ENCODE measurements at regions not wholly inside any gene's neighbourhood (a gene's known extent, or its start where the extent isn't known, plus 50 kb on each side); places are given as distances from the start of the nearest gene placed in this dataset.

DNA sequence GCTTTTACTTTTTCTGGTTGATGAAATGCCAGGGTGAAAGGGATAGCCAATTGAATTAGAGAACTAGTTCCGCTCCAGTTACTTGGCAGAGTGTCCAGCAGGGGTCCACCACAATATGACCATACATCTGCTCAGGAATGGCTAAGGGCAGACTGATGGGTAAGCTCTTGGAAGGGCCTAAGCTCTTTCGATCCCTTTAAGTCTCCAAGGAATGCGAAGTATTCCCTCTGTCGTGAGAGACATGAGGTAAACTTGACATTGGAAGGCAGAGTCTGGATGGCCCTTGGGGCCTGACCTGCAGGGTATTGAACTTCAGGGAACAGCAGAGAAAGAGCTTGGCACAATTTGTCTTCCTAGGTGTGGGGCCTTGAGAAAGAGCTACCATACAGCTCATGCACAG, 805.8 kb downstream of the PLOD2 start:
- intact Hi-C loops (cut with DNase I), result no loop called here
- no peak for DNase-seq (ENCODE audit: low spot score in 2 of 2)
- no peak overlapping the region for H3K4me3 ChIP-seq
- H3K36me3 ChIP-seq, result no peaks in the 10 kb centered on the region
- no peaks in the 10 kb centered on the region for H3K4me1 ChIP-seq
- H3K27me3 ChIP-seq, result no peaks in the 10 kb centered on the region
- H3K9me3 ChIP-seq, result peaks cover 11 to 26% of the 10 kb centered on the region in 2 donors
- TF ChIP-seq CTCF (IDR thresholded peaks at IDR 0.05), result no peak
- H3K27ac ChIP-seq, result no peak overlapping the region

- no peak for DNase-seq (ENCODE audit: low spot score in 2 of 2)
- H3K27ac ChIP-seq, result no peak overlapping the region
- no peaks in the 10 kb centered on the region for H3K27me3 ChIP-seq
- no peaks in the 10 kb centered on the region for H3K4me1 ChIP-seq
- TF ChIP-seq CTCF (IDR thresholded peaks at IDR 0.05), result no peak
- no peaks in the 10 kb centered on the region for H3K36me3 ChIP-seq
- intact Hi-C loops (cut with DNase I), result no loop called here
- H3K9me3 ChIP-seq, result peaks cover 11 to 26% of the 10 kb centered on the region in 2 donors
- no peak overlapping the region for H3K4me3 ChIP-seq
Observed at GRCh38 chr3:145357453-145357852, 803.5 kb downstream of the PLOD2 start.

DNA sequence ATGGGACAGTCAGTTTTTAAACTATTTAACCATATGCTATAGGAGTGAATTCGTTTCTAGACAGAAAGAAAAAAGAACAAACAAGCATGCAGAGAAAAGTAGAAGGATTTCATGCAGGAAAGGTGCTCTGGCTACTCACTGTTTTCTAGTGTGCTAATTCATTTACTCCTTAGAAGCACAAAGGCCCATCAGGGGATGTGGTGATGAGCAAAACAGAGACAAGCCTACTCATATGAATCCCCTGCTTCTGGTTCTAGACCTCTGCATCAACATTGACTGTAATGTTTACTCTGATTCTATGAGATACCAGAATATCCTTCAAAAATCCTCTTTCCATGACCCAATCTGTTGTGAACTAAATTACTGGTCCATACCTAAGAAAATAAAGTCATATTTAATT, 801.9 kb downstream of the PLOD2 start:
- no peaks in the 10 kb centered on the region for H3K27me3 ChIP-seq
- H3K27ac ChIP-seq, result no peak overlapping the region
- no peaks in the 10 kb centered on the region for H3K36me3 ChIP-seq
- H3K4me3 ChIP-seq, result no peak overlapping the region
- DNase-seq (ENCODE audit: low spot score in 2 of 2), result no peak
- H3K9me3 ChIP-seq, result peaks cover 11 to 22% of the 10 kb centered on the region in 2 donors
- no peak for TF ChIP-seq CTCF (IDR thresholded peaks at IDR 0.05)
- intact Hi-C loops (cut with DNase I), result no loop called here
- no peaks in the 10 kb centered on the region for H3K4me1 ChIP-seq

DNA sequence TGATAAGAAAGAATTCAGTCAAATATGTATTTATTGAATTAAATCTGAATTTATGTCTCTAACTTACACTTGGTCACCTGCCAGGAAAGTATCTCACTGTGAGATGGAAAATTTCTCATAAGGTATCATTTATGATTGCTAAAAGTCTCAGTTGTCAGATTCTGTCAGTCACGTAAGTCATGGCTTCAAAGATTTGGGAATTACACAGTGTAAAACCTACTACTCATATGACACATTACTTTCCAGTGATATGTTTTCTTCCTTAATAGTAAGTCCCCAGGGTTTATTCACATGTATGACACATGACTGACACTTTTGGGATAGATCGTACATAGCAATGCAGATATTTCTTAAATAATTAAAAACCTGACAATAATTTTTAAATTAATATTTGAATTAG, 792.2 kb downstream of the PLOD2 start:
- Histone ChIP-seq H3K36me3 (no peaks in the 10 kb centered on the region), H3K27me3 (no peaks in the 10 kb centered on the region), H3K9me3 (no peaks in the 10 kb centered on the region), H3K27ac (no peak overlapping the region), H3K4me3 (no peak overlapping the region), H3K4me1 (no peaks in the 10 kb centered on the region)
- intact Hi-C loops (cut with DNase I), result no loop called here
- TF ChIP-seq CTCF (IDR thresholded peaks at IDR 0.05), result no peak
- no peak for DNase-seq (ENCODE audit: low spot score in 2 of 2)

- H3K4me3 ChIP-seq, result no peak overlapping the region
- intact Hi-C loops (cut with DNase I), result no loop called here
- H3K36me3 ChIP-seq, result no peaks in the 10 kb centered on the region
- no peak for DNase-seq (ENCODE audit: low spot score in 2 of 2)
- H3K4me1 ChIP-seq, result no peaks in the 10 kb centered on the region
- TF ChIP-seq CTCF (IDR thresholded peaks at IDR 0.05), result no peak
- H3K27me3 ChIP-seq, result no peaks in the 10 kb centered on the region
- no peaks in the 10 kb centered on the region for H3K9me3 ChIP-seq
- H3K27ac ChIP-seq, result no peak overlapping the region
Observed at GRCh38 chr3:145370870-145371269, 790.1 kb downstream of the PLOD2 start.

GRCh38 chr3:145377301-145377700, 783.7 kb downstream of the PLOD2 start:
- intact Hi-C loops (cut with DNase I), result no loop called here
- no peak for TF ChIP-seq CTCF (IDR thresholded peaks at IDR 0.05)
- H3K4me1 ChIP-seq, result no peaks in the 10 kb centered on the region
- no peak overlapping the region for H3K4me3 ChIP-seq
- H3K36me3 ChIP-seq, result no peaks in the 10 kb centered on the region
- H3K27me3 ChIP-seq, result no peaks in the 10 kb centered on the region
- no peaks in the 10 kb centered on the region for H3K9me3 ChIP-seq
- H3K27ac ChIP-seq, result no peak overlapping the region
- DNase-seq (ENCODE audit: low spot score in 2 of 2), result no peak
